ENCODE measurements at regions not wholly inside any gene's neighbourhood (a gene's known extent, or its start where the extent isn't known, plus 50 kb on each side); places are given as distances from the start of the nearest gene placed in this dataset.
A peak's percentile ranks its signal among the peaks of the same experiment; 100 is the strongest.
"Not testable (repeated sequence)": the region's sequence is repeated elsewhere in the genome, so short reads cannot be mapped to it uniquely, and the experiment has no call there.

- DNase-seq: no peak
These were observed 161.1 kb downstream of the OR4M2 start for GRCh38 chr15:22241451-22241850.

DNA sequence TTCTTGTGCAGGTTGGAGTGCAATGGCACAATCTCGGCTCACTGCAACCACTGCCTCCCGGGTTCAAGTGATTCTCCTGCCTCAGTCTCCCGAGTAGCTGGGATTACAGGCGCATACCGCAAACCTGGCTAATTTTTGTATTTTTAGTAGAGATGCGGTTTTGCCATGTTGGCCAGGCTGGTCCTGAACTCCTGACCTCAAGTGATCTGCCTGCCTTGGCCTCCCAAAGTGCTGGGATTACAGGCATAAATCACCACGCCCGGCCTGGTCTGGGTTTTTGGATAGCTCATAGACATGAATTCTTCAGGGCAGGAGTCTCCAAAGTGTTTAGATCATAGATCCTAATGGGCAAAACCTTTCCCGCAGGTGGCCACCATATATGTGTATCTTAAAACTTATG, 162.0 kb downstream of the OR4M2 start:
- not testable (repeated sequence) for DNase-seq

DNA sequence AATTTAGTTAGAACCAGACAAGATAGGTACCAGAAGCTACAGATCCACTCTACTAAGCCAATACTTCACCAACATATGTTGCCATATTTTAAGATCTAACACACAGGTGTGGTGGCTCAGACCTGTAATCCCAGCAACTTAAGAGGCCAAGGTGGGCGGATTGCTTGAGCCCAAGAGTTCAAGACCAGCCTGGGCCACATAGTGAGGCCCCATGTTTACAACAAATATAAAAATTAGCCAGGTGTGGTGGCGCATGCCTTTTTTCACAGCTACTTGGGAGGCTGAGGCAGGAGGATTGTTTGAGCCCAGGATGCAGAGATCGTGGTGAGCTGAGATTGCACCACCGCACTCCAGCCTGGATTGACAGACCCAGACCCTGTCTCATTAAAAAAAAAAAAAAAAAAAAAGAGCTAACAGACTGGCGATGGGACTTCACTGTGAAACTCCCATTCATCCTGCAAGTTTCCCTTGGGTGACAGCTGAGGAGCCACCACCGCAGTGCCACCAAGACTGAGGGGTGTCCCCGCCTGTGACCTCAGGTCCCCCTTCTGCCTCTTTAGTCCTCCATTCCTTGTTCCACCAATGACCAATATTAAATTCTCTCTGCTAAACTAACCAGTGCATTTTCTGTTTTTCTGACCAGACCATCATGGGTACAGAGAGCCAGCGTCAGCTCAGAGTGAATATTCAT, 163.3 kb downstream of the OR4M2 start:
- no peak for DNase-seq

DNA sequence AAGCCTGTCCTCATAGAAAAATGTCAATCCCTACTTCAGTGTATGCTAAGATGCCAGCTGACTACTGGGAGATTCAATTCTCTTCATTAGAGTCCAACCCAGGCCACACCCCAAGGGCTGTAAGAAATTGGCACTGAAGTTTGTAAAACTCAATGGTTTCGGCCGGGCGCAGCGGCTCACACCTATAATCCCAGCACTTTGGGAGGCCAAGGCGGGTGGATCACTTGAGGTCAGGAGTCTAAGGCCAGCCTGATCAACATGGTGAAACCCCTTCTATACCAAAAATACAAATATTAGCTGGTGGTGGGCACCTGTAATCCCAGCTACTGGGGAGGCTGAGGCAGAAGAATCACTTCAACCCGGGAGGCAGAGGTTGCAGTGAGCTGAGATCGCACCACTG, 169.2 kb downstream of the OR4M2 start:
- not testable (repeated sequence) for DNase-seq

GRCh38 chr15:22250501-22251290, 170.4 kb downstream of the OR4M2 start:
- not testable (repeated sequence) for DNase-seq

- DNase-seq: no peak
These were observed 171.1 kb downstream of the OR4M2 start for GRCh38 chr15:22251422-22251821.

DNA sequence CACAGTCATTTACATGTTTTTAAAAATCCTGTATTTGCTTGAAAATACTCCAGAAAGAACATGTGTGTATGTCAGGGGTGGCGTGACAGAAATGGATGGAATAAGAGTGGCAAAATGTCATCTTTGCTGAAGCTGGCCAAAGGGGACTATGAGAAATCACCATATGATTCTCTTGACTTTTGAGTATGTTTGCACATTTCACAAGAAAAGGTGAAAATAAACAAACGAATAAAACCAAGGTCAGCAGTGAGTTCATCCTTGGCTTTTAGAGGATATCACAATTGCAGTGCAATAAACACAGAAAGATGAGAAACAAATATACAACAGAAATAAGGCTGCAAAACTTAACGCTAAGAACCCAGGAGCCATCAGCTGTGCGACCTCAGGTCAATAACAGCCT, 171.7 kb downstream of the OR4M2 start:
- not testable (repeated sequence) for DNase-seq

DNA sequence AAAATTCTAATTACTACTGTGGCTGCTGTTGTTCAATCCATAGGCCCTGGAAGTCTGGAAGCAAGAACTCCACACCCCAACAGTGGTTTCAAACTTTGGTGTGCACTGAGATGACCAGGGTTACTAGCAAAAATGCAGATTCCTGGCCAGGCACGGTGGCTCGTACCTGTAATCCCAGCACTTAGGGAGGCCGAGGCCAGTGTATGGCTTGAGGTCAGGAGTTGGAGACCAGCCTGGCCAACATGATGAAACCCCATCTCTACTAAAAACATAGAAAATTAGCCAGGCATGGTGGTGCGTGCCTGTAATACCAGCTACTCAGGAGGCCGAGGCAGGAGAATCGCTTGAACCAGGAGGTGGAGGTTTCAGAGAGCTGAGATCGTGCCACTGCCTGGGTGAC, 172.2 kb downstream of the OR4M2 start:
- not testable (repeated sequence) for DNase-seq

GRCh38 chr15:22253002-22253675, 172.8 kb downstream of the OR4M2 start:
- DNase-seq: not testable (repeated sequence)

- DNase-seq: no peak
These were observed 173.5 kb downstream of the OR4M2 start for GRCh38 chr15:22253676-22254408.

DNA sequence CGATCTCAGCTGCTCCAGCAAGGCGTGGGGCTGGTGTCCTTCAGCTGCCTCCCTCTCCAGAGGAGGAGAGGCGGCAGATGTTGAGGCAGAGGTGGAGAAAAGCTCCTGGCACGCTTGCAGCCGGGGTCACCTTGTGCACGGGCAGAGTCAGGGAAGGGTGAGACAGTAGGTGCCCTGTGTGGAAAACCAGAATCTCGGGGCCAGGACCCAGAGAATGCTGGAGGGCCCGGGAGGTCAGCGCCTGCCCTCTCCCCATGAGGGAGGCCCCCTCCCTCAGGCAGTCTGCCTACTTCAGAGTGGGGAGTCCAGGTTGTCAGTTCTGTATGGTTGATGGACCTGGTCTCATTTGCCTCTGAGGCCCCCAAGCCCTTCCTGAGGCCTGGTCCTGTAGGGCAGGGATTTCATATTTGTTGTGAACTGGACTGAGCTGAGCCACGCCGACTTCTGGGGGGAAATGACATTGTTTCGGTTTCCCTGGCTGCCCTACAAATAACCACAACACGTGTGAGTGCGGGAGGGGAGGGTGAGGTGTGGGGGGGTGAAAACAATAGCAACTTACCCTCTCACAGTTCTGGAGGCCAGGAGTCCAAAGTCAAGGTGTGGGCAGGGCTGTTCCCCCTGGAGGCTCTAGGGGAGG, 174.2 kb downstream of the OR4M2 start:
- DNase-seq: not testable (repeated sequence)

DNA sequence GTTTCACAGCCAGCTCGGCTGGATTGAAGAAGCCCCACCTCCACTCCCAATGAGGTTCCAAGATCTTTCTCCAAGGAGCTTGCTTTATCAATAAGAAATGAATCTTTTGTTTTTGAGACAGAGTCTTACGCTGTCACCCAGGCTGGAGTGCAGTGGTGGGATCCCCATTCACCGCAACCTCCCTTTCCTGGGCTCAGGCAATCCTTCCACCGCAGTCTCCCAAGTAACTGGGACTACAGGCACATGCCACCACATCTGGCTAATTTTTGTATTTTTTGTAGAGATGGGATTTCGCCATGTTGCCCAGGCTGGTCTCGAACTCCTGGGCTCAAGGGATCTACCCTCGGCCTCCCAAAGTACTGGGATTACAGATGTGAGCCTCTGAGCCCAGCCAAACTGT, 175.3 kb downstream of the OR4M2 start:
- not testable (repeated sequence) for DNase-seq

DNA sequence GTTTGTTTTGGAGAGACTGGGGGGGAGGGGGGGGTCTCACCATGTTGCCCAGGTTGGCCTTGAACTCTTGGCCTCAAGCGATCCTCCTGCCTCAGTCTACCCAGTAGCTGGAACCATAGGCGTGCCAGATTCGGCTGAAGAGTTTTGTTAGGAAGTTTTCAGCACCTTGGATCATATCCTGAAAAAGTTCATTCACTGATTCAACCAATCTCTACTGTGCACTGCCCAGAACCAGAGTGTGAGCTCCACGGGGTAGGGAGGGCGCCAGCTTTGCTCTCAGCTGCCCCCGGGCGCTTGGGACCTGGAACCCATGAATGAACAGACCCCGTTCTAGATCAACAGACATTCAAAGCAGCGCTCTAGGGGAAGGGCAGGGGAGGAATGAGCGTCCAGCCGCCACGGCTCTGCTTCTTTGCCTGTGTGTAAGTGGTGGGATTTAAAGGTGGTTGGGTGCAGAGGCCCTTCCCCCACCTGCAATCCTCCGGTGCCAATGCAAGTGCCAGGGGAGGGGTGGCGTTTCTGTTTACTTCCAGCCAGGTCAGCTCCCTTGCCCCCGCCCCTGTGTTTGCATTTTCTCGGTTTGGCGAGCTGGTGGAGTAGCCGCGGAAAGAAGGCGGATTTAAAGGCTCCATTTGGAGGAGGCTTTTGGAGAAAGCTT, 176.2 kb downstream of the OR4M2 start:
- not testable (repeated sequence) for DNase-seq

DNA sequence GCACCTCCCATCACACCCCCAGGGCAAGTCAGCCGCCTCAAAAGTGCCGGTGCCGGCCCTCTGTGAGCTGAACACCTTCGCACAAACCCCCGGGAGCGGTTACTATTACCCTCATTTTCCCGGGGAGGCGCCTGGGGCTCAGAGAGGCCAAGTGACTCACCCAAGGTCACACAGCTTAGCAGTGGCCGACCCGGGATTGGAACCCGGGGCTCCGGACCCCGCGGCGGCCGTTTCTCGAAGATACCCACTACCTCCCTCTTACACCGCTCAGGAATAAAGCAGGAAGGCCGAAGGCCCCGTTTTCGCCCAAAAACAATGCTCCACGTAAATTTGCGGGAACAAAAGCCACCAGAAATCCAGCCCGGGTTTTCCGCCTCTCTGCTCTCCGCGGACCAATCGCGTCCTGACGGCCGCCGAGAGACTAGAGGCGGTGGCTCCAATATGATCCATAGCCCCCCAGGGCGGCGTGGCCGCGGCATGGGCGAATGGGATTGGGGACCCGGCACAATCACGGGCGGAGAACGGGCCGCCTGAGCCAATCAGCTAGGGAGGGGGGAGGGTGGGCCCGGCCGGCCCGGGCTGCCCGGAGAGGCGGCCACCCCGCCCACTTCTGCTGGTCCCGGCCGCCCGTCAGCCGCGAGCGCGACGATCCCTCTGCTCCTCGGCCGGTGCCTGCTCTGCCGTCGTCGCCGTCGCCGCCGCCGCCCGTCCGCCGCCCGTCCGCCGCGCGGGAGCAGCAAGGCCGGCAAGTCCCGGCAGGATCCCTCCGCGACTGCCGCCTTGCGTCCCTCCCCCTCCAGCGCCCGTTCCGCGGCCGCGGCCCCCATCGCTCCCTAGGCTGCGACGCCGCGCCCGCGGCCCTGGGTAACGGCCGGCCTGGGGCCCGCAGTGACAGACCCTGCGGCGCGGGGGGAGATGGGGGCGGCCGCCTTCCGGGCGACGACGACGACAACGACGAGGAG, 177.0 kb downstream of the OR4M2 start:
- peak; percentile 14 for DNase-seq

- no peak for DNase-seq
These were observed 177.7 kb downstream of the OR4M2 start for GRCh38 chr15:22258009-22258397.

DNA sequence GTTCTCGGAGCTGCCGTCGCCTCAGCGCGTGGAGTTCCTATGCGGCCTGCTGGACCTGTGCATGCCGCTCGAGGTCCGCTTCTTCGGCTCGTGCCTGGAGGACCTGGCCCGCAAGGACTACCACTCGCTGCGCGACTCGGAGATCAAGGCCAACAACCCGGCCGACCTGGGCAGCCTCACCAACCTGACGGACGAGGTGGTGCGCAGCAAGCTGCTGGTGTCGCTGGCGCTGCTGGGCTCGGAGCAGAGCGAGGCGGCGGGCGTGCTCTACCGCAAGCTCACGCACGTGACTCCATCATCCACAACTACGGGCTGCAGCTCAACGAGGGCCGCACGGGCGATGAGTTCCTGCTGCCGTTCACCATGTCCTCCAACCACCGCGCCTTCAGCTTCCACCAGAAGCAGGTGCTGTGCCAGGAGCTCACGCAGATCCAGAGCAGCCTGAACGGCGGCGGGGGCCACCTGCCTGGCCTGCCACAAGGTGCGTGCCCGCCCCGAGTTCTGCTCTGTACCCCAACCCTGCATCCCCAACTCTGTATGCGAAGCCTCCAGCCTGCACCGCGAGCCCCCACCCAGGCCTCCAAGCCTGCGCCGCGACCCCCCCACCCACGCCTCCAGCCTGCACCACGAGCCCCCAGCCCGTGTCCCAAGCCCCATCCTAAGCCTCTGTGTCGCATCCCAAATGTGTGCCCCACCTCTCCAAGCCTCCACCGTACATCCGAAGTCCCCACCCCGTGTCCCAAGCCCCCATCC, 178.2 kb downstream of the OR4M2 start:
- no peak for DNase-seq

DNA sequence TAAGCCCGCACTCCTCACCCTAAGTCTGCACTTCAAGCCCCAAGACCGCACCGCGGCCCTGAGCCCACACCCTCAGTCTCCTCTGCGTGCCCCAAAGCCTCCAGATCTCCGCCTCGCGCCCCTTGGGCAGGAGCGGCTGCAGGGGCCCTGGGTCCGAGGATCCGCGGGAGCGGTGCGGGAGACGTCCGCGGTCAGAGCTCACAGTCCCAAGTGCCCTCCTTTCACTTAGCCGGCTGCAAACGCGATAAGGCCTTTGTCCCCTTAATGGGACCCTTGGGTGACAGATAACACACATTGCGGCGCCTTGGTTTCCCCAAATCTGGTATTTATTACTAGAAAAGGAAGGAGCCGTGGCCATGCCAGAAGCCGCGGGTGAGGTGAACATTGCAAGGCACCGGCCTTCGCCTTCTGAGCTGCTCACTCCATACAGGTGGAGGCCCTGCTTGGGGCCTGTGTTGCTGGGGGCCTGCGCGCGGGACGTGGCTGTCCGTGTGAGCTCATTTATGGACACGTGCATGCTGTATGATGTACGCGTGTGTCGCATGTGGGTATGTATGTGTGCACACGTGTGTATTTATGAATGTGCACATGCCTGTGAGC, 178.9 kb downstream of the OR4M2 start:
- DNase-seq: not testable (repeated sequence)

GRCh38 chr15:22259881-22260421, 179.6 kb downstream of the OR4M2 start:
- no peak for DNase-seq

DNA sequence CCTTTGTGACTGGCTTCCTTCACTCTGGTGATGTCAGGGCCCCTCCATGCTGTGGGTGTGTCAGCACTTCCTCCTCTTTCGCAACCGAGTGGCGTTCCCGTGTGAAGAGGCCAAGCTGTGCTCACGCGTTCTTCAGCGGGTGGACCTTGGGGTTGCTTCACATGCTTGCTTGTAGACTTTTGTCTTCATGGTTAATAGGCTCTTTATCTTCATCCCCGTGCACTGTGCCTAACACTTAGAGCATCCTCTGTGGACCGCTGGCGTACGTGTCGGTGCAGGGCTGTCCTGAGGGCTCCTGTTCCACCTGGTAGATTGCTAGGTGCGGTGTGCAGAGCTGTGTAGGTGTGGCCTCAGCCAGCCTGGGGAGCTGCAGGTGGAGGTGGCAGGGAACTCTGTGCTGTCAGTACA, 182.3 kb downstream of the OR4M2 start:
- no peak for DNase-seq
